Left kidney (tissue), 1 donor: ENCODE measurements at regions not wholly inside any gene's neighbourhood (a gene's known extent, or its start where the extent isn't known, plus 50 kb on each side); places are given as distances from the start of the nearest gene placed in this dataset.
"Not testable (repeated sequence)": the region's sequence is repeated elsewhere in the genome, so short reads cannot be mapped to it uniquely, and the experiment has no call there.

ENCODE experiments used
- DNase-seq: peaks from one replicate; pipeline ENCODE4 v3.0.0-alpha.2; 2013

DNA sequence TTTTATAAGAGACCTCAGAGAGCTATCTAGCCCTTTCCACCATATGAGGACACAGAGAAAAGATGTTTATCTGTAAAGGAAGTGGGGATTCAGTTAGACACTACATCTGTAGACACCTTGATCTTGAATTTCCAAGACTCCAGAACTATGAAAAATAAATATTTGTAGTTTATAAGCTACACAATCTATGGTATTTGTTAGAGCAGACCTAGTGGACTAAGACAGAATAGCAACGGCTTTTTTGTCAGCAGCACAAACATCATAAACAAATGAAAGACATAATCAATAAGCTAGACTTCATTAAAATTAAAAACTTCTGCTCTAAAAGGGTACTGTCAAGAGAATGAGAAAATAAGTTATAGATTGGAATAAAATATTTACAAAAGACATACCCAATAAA lies 810.1 kb downstream of the FSCB start:
- DNase-seq = no peak

DNA sequence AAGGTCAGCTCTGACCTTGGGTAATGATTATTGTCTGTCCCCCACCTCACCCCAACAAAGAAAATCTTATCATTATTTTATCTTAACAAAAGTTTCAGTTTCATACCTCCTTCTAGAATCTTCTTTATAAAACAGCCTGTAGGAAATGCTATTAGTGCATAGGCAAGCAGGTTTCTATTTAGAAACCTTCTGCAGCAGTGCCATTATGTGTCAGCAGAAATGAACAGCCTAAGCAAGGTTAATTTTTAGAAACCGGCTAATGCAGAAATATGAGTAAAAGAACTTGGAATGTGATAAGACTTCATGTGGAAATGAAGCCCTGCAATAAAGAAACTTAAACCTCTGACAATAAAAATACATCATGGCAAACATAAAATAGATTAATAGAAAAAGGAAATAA lies 814.4 kb downstream of the FSCB start:
- no peak for DNase-seq

DNA sequence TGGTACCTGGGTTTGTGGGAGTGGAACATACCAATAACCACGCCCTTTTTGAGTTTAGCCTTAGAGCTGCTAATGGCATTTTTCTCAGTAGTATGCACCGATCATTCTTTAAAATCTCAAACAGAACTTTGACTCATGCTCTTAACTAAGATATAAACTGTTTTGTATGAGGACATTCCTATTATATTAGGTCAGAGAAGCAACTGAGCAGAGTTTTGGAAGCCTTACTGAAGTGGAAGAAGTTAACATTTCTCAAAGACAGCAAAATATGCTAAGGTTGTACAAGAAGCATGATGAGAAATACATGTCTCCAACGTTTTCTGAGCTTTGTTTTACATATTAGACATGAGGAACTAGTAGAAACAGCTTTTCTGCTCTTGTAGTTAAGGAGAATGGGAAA lies 819.2 kb downstream of the FSCB start:
- DNase-seq = no peak

DNA sequence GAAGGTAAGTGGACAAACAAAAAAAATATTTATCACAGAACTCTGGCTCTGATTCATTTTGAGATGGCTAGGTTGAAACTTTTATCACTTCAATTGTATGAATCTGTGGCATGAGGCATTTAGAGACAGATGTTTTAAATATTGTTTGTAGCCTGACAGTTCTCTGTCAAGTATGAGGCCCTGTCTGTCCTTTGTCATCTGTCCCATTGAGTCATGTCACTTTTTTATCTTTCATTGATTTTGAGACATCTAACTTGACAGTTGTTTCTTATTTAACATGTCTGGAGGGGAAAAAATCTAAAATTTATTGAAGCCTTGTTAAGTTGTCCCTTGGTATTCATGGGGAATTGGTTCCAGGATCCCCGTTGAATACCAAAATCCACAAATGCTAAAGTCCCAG lies 829.5 kb downstream of the FSCB start:
- no peak for DNase-seq

DNA sequence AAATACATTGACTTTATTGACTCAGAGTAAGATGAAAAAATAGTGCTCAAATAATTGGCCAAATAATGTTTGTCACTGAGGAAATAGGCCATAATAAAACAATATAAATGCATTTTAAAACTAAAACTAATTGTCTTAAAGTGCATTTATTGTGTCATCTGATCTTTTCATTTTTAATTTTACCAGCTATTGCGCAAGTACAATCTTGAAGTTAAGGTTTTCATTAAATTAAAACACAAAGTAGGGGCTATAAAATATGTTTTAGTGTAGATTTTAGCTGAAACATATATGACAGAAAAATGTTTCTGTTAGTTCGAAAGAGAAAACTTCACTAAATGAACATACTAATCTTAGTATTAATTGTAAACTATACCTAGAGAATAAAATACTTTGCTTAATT lies 832.8 kb downstream of the FSCB start:
- no peak for DNase-seq

DNA sequence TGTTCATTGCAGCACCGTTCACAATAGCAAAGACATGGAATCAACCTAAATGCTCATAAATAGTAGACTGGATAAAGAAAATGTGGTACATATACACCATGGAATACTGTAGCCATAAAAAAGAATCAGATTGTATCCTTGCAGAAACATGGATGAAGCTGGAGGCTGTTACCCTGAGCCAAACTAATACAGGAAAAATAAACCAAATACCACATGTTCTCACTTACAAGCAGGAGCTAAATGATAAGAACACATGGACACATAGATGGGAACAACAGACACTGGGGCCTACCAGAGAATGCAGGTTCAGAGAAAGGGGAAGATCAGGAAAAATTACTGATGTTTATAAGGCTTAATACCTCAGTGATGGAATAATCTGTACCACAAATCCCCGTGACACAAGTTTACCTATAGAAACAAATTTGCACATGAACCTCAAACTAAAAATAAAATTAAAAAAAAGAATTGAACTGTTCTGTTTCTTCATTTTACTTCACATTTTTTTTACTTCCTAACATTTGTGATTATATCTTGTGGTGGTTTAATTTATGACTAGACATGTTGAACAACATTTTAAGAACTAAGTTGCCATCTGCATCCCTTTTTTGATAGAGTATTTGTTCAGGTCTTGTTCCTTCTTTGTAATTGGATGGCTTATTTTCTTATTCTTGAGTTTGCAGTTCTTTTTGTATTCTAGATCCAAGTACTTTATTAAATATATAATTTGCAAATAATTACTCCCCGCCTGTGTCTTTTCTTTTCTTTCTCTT lies 835.2 kb downstream of the FSCB start:
- no peak for DNase-seq

DNA sequence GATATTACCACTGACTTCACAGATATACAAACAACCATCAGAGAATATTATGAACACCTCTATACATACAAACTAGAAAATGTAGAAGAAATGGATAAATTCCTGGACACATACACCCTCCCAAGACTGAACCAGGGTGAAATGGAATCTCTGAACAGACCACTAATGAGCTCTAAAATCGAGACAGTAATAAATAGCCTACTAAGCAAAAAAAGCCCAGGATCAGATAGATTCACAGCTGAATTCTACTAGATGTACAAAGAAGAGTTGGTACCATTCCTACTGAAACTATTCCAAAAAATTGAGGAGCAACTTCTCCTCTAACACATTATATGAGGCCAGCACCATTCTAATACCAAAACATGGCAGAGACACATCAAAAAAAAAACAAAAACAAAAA lies 837.7 kb downstream of the FSCB start:
- DNase-seq = no peak

DNA sequence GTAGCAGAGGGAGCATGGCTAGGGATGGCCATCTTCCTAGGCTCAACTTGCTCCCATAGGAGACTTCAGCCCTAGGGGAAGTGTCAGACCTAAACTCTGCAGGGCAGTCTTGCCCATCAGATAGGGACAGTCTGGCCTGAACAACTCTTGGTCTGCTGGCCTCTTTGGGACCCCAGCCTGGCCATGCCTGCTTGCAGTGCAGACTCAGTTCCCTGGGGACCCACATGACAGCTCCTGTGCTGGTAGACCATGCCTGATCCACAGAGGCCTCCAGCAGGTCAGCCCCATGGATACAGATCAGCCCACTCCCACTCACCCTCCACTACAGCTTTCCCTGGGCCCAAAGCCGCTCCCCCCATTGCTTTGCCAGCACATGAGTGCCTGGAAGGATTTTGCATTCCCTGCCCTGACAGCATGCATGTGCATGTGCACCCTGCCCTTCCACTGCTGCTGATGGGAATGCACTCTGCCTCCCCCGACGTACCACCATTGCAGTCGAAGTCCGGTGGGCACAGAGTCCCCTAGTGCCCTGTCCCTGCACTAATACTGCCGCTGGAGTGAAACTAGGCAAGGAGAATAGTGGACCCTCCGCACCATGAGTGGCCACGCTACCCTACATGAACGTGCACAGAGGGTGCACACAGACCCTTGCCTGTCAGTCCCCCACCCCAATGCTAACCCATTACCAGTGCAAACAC lies 841.4 kb downstream of the FSCB start:
- no peak for DNase-seq

DNA sequence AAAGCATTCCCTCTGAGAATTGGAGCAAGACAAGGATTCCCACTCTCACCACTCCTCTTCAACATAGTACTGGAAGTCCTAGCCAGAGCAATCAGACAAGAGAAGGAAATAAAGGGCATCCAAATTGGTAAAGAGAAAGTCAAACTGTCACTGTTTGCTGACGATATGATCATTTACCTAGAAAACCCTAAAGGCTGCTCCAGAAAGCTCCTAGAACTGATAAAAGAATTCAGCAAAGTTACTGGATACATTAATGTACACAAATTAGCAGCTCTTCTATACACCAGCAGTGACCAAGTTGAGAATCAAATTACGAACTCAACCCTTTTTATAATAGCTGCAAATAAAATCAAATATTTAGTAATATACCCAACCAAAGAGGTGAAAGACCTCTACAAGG lies 851.9 kb downstream of the FSCB start:
- DNase-seq = not testable (repeated sequence)

DNA sequence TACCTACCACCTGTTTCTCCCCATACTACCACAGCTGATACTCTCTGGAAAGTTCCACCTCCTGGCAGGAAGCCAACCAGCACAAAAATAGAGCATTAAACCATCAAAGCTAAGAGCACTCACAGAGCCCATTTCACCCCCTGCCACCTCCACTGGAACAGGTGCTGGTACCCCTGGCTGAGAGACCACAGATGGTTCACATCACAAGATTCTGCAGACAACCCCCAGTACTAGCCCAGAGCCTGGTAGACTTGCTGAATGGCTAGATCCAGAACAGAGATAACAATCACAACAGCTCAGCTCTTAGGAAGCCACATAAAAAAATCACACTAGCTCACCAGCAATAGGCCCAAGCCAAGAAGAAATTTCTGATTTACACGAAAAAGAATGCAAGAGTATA lies 855.2 kb downstream of the FSCB start:
- no peak for DNase-seq

DNA sequence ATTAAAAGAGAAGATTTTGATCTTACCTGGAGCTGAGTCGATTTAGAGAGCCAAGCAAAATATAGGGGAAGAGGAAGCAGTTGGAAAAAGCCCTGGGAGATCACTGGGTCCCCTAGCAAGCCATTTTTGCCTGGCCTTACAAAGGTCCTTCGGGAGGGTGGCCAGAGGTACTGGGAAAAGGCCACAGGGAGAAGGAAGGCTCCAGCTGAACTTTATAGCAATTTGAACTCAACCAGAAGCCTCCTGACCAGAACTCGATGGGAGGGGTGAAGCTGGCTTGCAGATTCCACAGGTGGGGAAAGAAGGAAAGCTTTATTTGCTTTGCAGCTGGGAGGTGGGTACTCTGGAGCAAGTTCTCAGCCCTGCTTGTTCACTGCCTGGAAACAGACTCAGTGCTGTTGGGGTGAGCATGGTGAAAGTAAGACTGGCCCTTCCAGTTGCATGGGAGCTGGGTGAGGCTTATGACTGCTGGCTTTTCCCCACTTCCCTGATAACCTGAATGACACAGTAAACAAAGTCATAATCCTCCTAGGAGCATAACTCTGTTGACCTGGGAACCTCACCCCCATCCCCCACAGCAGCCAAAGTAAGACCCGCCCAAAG lies 855.8 kb downstream of the FSCB start:
- no peak for DNase-seq

DNA sequence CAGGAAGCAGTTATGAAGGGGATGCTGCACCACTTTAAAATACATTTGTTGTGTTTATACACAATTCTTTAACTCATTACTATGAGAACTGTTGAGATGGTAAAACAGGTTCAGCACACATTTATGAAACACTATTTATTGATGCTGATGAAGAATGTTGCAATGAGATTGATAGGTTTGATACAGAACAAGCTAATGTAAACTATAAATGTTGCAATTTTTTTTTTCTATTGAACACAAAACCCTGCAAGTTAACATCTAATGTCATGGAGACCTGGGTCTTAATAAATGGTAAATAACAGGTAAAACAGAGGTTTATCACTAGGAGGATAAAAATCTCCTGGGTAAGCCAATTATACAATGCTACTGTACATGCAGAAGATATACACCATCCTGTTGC lies 857.6 kb downstream of the FSCB start:
- DNase-seq = no peak

DNA sequence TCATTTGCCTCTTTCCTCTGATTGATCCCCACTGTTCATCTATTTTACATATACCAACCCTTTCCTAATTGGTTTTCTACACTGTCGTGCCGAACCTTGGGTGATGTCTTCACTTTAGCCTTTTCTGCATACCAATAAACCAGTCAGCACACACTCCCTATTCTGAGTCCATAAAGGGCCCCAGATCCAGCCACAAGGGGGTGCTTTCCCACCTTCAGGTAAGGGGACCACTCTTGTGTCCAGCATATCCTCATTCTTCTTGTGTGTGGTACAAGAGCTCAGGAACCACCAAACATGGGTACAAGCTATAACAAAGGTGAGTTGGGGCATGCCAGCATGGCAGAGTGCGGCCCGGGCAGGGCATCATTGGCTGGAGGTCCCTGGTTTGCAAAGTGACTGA lies 859.8 kb downstream of the FSCB start:
- no peak for DNase-seq

DNA sequence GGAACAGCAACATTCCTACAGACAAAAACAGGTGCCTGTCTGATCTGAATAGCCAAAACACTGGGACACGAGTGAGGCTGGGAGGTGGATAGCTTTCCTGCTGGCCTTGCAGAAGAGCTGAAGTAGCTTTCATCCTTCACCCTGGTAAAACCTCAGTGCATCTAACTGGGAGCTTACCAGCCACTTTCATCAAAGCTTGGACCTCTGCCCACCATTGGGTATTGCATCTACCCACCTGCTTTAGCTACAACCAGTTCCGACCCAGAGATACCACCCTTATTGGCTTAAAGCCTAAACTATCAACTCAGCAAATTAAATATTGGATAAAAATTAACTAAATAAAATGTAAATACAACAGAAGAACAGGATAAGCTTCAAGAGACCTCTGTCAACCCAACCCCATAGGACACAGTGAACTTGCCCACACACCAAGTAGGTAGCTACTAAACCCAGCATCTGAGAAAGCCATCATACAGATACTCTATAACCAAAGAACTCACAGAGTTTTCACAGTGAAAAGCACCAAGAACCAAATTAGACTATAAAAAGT lies 866.3 kb downstream of the FSCB start:
- DNase-seq = no peak

DNA sequence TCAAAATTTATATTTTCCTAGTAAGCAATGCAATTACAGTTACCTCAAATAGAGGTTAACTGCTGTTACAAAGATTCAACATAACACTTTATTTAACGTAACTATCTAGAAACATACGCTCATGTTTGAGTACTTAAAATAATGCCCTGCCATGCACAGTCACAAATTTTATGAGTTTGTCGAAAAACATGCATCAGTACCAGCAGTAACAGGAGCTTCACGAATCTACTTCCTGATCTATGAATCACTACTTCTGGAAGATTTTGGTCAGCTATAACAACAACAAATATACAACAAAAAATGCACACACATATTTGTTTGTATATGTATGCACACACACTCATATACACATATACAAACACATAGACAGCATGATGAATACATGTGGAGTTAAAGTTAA lies 881.8 kb downstream of the FSCB start:
- no peak for DNase-seq

DNA sequence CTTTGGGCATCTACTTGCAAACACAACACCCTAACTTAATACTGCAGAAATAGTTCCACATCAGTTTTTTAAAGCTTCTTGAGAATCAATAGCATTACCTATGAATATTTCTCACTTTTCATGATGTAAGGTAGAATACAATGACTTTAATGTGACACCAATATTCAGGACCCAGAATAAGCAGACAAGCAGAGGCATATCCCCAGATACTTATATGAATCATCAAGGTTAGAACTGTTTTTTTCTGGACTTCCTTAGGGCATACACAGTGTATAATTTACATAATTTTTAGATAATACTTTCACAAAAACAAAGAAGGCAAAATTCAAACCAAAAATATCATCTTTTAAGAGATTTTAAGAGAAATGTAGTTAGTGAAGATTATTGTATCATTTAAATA lies 885.8 kb downstream of the FSCB start:
- DNase-seq = no peak

DNA sequence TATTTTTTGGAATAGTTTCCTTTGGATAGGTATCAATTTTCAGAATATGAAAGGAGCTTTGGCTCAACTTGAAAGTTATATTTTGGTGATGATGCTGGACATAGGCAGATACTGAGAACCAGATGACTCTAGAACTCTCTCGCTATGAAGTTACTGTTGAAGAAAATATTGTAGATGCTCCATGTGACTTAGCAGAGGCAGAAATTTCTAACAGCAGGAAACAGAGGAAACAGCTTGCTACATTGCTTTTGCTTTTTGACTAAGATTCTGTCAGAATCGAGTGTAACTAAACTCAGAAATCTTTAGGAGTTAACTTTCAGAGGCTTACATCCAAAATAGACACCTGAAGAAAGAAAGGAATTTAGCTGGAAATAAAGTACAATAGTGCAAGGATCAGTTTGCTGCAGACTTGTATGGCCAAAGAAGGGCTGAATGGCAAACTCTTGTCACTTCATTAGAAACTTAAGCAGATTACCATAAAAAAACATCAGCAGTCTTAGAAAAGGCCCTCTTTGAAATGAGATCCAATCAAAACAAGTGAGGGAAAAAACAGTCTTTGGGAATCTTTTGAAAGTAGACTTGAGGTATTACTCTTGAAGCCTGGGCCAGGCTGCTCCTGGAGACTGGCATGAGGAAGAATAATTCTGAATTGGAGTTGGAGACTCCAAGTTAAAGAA lies 911.8 kb downstream of the FSCB start:
- DNase-seq = no peak

DNA sequence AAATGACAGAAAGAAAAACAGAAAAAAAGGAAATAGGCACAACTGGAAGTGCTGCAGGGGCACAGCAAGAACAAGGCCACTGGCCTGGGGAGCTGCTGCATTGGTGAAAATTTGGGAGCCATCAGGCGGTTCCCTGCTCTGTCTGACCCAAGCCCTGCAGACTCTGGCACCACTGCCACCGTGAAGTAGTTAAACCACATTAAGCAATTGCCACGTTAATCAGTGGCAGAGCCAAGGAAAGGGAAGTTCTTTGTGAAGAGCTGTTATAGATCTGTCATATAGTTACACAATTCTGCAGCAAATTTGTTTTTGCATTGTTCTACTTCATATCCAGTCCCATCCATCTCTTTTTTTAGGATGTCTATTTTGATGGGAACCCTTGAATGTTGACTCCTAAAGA lies 915.3 kb downstream of the FSCB start:
- no peak for DNase-seq

DNA sequence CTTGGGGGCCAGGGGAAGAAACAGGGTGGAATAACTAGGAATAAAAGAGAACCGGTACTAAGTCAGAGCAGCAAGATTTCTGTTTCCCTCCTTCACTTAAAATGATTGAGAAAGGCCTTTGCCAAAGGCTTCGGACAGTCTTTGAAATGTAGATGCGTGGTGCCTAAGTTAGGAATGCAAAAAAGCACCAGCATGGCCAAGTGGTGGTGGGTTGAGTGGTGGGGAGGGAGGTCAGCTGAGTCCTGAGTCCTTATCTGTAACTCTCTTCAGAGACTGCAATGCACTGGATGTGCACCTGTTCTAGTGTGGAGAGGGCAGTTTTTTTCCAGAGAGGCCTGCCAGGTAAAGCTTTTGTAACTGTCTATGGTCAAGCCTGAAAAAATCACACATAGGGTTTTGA lies 919.9 kb downstream of the FSCB start:
- no peak for DNase-seq

DNA sequence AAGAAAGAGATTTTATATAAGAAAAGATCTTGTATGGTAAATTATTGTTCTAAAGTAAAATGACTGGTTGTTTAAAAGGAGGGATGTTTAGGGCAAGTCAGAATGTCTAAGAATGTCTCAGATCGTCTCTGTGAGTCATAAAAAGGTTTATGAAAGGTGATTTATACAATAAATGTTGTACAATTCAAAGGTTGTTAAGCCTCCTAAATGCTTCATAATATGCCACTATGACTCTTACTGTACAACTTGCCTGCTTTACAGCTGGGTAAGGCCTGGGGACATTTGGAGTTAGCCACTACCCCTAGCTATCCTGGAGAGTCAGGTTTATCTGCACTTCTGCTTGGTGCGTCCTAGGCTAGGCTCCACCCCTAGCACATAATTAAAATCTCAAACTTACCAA lies 927.4 kb downstream of the FSCB start:
- no peak for DNase-seq

DNA sequence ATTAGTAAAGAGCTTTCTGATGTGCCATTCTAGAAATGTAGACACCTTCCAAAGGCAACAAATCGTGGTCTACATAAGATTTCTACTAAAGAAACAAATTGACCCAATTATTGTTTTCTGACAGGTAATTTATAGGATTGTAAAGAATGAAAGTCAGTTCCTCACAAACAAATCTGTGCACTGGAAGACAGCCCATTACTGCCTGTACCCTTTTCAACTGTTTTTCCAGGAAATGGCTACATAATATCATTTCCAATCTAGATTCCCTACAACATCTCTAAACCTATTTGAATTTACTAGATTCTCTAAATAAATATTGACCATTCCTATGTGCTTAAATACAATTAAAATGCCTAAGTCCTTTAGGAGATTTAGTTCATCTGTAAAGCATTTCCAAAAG lies 939.1 kb downstream of the FSCB start:
- no peak for DNase-seq

DNA sequence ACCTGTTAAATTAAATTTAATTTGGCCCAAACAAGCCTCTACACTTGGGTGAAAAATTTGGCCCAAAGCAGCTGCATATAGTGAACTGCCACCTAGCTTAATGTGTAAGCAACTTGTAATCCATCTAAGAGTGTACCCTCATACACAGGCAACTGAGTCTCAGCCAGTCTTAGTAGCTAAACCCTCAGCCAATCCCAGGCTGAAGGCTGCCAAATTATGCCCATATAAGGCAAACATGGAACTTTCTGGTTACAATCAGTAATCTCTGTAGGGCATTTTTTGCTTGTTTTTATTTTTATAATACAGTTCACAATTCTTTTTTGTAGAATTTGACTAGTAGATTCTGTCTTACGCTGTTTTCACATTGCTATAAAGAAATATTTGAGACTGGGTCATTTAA lies 958.7 kb downstream of the FSCB start:
- no peak for DNase-seq

DNA sequence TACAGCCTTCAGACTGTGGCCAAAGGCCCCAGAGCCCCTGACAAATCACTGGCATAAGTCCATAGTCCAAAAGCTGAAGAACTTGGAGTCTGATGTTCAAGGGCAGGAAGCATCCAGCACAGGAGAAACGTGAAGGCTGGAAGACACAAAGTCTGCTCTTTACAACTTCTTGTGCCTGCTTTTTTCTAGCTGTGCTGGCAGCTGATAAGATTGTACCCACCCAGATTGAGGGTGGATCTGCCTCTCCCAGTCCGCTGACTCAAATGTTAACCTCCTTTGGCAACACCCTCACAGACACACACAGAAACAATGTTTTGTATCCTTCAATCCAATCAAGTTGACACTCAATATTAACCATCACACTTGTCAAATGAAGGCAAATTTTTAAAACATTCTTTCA lies 959.5 kb downstream of the FSCB start:
- DNase-seq = not testable (repeated sequence)
